ENCODE measurements at regions not wholly inside any gene's neighbourhood (a gene's known extent, or its start where the extent isn't known, plus 50 kb on each side); places are given as distances from the start of the nearest gene placed in this dataset.

DNA sequence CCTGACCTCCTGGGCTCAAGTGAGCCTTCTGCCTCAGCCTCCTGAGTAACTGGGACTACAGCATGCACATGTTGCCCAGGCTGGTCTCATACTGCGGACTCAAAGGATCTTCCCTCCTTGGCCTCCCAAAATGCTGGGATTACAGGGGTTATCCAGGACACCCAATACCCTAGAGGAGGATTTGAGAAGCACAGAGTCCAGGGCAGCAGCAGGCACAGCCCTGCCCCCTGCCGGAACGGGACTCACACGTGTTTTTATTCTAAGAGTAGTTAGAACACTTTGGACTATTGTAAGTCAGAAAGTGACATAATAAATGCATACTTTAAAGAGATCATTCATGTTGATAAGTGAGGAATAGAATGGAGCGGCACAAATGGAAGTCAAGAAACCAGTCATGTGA, 80.2 kb downstream of the C6orf118 start:
- DNase-seq: no peak

DNA sequence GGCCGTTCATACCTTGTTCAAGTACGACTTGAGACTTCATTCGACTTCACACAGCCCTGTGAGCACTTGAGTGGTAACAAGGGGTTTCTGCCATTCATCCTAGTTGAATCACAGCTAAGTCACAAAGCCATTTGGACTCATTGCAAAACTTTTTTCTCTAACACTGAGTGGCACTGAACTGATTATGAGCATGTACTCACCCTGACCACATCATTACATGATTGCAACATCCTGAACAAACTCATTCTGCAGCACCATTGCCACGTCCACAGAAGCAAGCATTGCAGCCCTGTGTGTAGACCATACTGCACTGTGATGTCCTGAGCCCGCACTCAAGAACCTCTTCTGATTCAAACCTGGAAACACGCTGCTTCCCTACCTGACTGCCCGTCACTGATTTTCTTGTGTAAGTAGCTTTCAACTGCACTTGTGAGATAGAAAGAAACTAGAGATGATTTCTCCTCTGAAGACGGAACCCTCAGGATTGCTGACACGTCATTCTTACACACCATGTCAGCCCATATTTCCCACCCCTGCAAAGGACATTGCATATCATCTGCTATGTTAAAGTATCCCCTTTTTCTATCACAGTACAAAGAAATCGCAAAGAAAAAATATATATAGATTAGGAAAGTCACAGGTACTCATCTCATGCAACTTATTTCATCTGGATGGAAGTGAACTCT, 81.6 kb downstream of the C6orf118 start:
- no peak for DNase-seq

DNA sequence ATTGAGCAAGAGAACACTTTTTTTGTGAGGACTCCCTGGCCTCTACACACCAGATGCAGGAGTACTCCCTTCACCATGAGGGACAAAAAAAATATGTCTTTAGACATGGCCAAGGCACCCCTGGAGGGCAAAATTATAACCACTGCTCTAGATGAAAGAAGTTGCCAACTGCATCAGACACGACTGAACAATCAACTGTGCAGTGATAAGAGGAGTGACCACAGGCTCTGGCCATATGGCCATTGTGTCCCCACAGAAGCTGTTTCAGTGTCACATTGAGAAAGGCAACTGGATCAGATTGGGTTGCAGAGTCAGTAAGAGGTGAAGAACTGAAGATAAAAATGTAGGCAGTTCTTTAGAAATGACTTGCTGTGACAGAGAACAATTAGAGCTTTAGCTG, 85.7 kb downstream of the C6orf118 start:
- DNase-seq: no peak

DNA sequence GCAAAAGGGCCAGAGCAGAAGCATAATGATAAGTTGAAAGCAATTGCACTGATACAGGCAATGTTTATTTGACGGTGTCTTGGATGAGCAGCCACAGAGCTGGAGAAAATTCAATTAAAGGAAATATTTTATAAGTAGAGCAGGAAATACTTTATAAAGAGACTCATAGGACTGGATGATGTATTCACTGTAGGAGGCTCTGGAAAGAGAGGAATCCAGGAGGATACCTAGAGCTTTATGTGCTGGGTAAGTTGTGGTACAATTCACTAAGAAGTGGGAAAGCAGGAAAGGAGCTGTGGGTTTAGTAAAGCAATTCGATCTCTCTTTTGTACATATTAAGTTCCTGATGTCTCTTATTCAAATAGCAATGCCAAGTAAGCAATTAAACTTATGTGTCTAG, 86.3 kb downstream of the C6orf118 start:
- DNase-seq: no peak

DNA sequence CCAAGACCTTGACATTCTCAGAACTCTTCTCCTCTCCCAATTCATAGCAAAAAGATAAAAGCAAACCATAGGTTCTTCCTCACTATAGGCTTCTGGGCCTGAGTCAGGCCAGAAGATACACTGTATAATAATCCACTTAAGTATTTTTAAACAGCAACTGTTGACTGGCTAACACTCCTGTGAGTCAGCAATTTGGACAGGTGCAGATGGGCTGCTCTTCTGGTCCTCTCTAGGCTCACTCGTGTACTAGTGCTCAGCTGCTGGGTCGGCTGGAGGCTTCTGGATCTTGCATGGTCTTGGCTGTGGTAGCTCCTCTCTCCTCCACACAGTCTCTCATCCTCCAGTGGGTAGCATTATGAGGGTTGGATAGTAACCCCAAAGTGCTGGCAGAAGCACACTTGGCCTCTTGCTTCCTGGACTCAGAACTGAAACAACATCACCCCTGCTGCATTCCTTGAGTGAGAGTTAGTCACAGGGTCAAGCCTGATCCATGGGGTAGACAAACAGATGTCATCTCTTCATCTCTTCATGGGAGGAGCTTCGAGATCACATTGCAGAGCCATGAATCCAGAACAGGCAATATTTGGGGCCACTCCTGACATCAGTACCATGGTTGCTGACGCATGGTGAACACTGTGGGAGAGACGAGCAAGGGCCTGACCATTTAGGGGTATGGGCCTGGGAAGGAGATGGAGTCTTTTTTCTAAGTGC, 86.9 kb downstream of the C6orf118 start:
- no peak for DNase-seq

DNA sequence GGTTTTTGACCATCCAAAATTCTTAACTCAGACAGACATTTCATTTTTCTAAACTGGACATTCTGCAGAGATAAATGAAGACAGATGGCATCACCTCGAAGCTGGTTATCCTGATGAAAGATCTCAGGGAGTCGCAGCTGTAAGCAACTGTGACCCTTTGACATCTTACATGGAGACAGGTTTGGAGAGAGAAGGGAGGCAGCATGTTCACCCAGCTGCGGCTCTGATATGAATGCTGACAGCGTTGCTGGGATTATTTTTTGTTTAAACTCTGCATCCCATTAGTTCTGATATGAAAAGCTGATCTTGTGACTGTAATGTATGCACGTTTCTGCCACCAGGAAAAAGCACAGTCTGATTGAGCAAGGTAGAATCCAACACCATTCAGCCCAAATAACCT, 89.4 kb downstream of the C6orf118 start:
- DNase-seq: no peak

DNA sequence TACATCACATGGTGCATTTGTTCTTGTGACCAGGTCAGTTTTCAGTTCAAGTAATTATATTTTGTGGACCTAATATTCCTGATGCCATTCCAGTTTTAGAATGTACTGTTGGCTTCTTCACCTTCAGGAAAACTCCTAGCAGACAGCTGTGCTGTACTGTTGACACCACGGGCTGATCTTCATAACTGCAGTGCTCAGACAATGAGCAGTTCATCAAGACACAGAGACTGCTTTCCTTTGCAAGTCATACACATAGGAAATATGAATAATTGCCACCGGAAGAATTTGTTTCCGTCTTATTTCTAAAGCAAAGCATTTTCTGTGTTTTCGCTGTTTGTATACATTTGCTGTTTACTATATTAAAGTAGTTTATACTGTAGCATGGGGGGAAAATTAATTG, 89.8 kb downstream of the C6orf118 start:
- DNase-seq: no peak

DNA sequence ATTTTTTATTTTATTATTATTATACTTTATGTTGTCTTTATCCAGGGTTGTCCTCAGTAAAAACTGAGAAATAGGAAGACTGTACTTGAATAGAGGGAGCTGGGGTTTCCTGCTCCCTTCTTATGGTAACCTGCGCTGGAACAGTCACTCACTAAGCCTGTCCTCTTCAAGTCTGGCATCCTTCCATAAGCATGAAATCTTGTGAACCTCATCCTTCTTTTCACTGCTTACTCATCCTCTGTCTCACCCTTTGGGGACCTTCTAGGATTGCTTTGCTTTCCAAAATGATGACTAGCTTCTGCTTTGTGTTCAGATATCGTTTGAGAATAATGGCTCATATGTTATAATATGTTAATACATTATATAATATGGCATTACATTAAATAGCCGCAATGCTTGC, 90.6 kb downstream of the C6orf118 start:
- no peak for DNase-seq

DNA sequence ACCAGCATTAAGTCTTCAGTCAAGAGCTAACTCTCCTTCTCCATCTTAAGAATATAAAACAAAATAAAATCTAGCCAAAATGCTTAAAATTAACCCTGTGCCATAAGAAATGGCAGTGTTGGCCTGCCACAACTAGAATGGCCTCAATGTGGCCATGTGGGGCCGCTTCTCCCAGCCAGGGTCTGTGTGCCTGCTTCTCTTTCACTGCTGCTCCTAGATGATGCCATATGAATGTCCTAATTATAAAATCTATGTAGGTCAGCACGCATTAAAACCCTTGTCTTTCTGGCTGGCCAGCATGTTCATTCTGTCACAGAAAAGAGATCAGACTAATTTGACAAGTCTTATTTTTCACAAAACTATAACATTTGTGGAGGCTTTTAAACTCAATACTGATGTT, 102.6 kb downstream of the C6orf118 start:
- no peak for DNase-seq

DNA sequence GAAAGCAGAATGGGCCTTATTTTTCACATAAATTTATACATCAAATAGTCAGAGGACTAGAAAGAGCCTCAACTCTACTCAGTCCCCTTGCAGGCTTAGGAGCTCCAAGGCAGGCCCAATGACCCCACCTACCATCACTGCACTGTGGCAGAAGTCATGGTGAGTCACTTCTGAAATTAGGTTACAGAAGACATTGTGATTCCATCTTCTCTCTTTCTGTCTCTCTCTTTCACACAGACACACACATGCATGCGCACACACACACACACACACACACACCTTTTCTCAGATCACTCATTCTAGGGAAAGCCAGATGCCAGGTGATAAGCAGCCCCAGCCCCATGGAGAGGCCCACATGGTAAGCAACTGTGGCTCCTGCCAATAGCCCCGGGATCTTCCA, 103.8 kb downstream of the C6orf118 start:
- no peak for DNase-seq

DNA sequence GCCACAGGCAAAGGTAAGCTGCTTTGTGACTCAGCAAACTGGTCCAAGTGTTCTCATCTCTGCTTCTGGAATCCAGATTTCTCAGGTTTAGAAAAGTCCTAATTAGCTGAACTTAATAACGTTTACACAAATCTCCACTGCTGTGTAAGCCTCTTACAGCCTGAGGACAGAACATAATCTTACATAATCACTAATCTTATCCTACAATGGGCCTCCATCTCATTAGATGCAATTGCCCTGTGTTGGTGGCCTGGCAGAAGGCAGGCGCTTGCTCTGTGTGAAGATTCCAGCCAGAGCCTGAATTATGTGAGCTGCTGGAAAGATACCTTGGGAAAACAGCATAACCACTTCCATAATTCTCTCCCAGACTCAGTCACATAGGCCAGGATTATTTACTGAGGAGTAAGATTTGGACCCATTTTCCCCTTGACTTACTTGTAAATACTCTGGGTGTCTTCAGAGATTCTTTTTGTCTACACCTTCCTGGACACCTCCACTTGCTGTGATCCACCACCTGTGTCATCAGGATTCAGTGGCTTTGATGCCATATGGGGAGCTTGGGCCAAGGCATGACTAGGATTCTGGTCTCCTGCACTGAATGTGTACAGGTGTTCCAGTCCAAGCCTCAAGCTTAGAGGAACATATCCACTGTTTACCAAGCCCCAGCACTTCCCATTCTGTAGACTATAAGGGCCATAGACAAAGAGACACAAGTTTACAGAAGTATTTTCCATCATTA, 104.4 kb downstream of the C6orf118 start:
- no peak for DNase-seq

DNA sequence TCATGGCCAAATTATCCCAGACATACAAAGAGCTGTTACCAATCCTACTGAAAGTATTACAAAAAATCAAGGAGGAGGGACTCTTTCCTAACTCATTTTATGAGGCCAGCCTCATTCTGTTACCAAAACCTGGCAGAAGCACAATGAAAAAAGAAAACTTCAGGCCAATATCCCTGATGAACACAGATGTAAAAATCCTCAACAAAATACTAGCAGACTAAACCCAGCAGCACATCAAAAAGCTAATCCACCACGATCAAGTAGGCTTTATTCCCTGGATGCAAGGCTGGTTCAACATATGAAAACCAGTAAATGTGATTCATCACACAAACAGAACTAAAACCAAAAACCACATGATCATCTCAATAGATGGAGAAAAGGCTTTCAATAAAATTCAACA, 109.2 kb downstream of the C6orf118 start:
- no peak for DNase-seq

DNA sequence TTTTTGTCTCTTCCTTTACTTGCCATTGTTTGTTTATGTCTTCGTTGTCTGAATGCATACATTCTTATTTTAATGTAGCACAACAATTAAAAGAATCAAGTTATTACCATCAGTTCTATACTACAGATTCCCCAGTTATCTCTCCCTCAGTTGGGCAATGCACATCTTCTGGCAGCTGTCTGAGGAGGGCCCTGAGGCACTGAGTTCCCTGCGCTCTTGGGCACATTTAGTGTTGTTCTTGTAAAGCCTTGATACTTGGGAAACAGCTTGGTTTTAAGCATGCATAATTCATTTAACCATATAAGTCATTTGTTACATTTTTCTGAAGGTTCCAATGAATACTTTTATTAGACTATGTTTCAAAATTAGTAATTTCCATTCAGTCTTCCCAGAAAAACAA, 117.9 kb downstream of the C6orf118 start:
- DNase-seq: no peak

DNA sequence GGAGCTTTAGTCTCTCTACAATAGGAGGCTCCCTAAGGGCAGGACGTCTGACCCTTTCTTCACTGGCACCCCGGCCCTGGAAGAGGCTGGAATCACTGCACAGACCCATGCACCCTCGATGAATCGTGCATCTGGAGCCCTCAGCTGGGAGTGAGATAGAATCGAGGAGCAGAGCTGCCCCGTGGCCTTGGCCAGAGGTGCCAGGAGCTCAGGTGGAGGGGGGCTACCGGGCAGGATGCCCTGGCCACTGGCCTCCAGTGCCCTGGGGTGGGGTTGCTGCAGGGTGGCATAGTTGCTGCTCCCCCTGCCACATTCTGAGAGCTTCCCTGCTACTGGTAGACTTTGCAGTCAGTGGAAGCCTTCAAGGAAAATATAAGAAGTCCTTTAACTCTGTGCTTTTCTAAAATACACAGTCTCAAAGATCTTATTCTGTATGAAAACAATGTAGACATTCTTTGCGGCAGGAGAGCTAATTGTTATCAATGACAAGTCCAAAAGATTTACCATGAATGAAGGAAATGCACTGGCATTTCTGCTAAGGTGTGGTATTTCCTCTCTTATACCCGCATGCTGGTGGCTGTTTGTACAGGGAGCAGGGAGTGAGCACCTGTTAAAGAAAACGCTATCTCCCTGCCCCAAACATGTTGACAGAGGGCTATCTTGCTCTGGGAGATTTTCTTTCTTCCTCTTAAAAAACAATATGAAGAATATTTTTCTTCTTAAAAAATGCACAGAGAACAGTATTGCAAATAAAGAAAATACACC, 122.8 kb downstream of the C6orf118 start:
- DNase-seq: no peak

DNA sequence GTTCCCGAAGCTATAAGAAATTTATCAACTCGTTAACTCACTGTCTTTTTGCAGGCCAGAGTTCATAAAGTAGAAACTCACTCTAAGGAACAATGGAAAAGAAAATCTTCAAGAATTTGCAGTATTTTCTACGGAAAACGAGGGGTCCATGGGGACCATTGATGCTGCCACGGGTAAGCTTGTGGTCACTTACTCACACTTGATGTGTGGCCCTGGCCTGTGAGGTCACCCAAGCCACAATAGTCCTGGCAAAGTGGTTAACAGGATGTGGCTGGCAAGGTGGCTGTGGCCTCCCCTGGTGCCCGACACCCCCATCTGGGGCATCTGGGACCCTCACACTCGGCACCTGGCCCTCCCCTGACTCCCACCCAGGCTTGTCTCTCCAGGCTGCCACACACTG, 123.4 kb downstream of the C6orf118 start:
- no peak for DNase-seq

DNA sequence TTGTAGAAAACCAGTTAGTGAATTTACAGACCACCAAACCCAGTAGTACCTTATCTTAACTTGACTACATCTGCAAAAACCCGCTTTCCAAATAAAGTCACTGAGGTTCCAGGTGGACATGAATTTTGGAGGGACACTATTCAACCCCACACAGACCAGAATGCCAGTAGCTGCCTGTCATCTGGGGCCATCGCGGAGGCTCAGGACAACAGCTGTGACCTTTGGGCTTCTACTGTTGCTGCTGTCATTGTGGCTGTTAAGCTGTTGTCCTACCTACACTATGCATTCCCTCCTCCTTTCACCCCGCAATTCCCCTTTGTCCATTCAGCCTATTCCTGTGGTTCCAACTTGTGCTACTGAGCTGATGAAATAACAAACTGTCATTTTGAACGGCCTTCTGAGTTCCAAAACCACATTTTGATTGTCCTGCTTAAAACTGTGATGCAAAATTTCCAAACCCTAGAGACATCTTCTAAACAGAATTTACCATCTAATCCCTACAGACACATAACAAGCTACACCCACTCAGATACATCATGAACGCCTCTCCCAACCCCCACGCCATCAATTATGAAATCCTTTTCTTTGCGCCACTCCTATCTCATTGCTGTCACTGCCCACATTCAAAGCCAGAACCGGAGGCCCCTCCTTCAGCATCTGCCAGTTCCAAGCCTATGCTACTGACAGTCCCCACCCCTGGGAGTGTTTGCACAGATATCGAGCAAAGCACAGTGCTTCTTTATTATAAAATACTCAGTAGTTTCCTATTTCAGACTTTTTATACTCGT, 125.0 kb downstream of the C6orf118 start:
- DNase-seq: no peak

DNA sequence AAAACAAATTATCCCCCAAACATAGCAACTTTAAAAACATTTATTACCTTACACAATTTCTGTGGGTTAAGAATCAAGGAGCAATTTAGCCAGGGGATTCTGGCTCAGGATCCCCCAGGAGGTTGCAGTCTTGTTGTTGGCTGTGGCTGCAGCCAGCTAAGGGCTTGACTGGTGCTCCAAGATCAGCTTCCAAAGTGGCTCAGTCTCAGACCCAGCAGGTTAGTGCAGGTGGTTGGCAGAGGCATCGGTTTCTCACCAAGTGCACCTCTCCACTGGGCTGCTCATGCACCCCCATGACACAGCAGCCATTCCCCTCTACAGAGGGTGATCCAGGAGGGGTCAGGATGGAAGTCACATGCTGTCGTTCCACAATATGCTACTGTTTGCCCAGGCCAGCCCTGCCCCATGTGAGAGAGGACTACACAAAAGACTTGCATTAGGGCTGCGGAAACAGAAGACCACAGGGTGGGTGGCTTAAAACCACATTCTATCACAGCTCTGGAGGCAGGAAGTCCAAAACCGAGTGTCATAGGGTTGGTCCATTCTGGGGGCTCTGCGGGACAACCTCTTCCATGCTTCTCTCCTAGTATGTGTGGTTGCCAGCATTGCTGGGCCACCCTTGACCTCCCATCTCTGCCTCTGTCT, 125.8 kb downstream of the C6orf118 start:
- no peak for DNase-seq

DNA sequence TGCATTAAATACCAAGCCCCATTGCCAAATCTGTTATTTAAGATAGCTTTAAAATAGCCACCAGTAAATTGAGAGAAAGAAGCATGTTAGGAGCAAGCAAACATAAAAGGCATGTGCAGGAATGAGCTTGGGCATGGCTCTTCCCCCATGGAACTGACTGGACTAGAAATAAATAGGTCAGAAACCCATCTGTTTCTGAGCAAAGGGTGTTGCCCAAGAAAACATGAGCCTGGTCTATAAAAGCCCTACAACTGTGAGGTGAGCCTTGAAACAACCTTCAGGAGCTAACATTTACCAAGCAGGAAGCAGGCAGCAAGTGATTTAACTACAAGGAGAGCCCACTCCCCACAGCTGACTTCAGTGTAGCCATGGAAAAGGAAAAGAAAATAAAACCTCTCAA, 126.3 kb downstream of the C6orf118 start:
- DNase-seq: no peak

DNA sequence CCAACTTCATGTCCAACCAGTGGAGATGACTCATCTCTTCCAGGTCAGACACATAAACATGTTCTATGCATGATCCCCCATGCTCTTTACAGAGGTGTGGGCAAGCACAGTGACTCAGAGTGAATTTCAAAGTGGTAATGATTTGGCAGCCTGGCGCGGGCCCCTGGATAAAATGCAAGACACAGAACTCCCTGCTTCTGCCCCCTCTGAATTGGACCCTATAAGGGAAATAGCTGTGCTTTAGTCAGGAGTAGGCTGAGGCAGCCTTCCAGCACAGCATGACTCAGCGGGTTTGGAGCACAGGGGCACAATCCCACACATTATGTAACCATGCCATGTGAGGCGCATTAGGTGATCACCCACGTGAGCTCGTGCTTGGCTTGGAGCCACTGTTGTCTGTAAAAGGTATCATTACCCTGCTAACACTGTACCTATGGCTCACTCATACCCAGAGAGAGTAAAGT, 127.4 kb downstream of the C6orf118 start:
- no peak for DNase-seq

DNA sequence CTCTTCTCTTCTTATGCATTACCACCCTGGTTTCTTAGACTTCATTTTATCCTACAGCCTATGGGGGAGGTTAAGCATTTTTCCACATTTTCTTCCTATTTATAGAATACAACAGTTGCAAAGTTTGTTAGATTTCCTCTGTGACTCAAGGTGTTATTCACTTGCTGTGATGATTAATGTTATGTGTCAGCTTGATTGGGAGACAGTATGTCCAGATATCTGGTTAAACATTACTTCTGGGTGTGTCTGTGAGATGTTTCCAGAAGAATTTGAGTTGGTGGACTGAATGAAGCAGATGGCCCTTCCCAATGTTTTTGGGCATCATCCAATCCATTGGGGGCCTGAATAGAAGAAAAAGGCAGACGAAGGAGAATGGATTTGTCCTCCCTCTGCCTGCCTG, 131.3 kb downstream of the C6orf118 start:
- DNase-seq: no peak

DNA sequence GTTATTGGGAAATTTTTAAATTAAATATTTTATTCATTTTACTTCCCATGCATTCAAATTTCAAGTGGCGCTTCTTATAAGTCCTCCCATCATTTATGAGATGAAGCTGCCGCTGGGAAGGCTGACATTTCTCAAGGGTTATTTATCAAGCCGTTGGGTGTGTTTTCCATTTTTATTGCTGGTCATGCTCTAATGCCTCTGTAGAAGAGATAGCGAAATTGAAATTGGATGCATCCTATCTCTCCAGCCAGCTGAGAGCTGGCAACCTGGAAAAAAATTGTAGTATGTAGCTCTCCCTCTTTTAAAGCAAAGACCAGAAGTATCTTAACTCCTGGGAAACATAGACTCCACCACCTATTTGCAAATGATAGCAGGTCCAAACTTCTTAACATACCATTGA, 135.9 kb downstream of the C6orf118 start:
- DNase-seq: no peak

DNA sequence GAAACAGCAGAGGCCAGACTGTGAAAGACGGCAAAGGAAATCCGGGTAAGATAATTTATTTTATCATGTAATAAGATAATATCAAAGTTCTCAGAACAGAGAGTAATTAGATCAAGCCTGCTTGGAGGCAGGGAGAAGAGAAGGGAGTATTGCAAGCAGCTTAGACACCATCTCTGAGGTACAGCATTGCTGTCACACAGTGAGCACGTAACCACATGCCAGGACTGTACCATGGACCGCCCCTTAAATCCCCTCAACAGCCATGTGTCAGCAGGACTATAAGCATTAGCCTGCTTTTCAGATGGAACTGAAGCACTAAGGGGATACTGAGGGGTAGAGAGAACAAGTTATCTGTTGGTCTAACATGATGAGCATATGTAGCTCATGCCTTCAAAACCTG, 141.5 kb downstream of the C6orf118 start:
- no peak for DNase-seq

All from central memory CD4-positive, alpha-beta T cell (primary cell).